NCI-H2171 treated with DMSO at 0.1 percent for 48 hours (cell line): ENCODE measurements at regions not wholly inside any gene's neighbourhood (a gene's known extent, or its start where the extent isn't known, plus 50 kb on each side); places are given as distances from the start of the nearest gene placed in this dataset.

Experiments used
- DNase-seq: peaks from one replicate; lab custom pipeline; 2025; lab: John Stamatoyannopoulos, UW

DNA sequence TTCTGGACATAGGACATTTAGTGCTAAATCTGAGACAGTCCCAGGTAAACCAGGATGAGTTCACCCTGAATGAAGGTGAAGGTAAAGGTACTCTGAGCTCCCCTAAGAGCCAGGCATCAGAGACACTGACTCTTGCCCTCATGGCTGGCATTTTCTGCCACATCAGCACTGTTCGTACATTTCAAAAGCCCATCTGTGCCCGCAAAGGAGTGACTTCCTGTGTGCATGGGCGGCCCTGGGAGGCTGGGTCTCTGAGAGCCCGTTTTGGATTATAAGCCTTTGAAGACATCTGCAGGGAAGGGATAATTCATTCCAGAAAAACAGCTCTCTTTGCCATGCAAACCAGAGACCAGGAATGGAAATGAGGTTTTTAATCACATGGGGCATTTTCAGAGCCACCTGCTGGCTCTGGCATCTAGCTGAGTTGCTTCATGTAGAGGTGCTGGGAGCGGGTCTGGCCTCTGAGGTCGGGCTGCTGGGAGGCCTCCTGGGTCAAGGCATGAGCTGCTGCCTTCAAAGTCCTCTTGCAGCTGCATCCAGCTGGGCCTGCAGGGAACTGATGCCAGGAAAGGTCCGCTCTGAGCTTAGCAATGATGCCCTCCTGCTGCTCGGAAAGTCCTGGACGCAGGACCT is 348.3 kb downstream of the DHX35 start:
- no peak for DNase-seq

DNA sequence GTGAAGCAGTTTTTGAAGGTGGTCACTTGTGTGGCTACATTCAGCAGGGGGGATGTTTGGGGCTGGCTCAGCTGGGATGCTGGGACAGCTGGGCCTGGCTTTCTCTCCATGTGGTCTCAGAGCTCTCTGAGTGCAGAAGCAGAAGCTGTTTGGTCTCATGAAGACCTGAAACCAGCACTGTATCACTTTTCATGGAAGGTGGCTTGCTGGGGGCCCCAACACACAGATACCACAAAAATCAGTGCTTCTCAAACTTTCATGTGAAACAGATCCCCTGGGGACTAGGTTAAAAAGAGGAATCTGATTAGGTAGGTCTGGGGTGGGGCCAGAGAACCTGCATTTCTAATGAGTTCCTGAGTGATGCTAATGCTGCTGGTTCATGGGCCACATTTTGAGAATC is 347.3 kb downstream of the DHX35 start:
- no peak for DNase-seq

DNA sequence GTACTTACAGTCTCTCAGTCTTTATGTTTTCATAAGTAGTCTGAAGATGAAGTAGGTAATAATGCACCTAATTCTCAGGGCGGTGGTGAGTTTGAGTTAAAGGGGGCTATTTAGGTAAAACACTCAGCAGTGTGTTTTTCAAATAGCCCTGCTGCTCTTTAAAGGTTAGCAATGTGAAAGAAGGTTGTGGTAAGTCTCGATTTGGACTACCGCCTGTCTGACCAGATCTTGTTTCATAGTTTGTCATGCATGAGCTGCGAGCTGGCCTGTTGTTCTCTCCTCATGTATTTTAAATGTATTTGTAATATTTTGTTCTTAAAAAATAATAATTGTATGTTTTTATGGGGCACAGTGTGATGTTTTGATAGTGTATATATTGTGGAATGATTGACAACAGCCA is 340.2 kb downstream of the DHX35 start:
- no peak for DNase-seq

DNA sequence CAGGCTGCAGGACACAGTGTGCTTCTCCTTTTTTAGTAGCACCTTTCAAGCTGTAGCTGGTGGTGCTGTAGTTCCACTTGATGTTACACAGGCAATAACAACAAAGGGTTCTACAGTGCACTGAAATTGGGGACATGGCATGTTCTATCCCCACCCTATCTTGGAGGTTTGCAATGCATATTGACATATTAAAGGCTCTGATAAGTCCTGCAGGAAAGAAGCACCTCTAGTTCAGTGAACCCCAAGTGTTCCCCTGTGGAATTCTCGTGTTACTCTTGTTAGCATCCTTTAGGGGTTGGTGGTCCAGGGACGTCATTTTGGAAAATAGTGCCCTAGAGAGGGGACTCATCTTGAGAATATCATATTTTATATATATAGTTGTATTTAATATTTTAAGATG is 337.6 kb downstream of the DHX35 start:
- no peak for DNase-seq

DNA sequence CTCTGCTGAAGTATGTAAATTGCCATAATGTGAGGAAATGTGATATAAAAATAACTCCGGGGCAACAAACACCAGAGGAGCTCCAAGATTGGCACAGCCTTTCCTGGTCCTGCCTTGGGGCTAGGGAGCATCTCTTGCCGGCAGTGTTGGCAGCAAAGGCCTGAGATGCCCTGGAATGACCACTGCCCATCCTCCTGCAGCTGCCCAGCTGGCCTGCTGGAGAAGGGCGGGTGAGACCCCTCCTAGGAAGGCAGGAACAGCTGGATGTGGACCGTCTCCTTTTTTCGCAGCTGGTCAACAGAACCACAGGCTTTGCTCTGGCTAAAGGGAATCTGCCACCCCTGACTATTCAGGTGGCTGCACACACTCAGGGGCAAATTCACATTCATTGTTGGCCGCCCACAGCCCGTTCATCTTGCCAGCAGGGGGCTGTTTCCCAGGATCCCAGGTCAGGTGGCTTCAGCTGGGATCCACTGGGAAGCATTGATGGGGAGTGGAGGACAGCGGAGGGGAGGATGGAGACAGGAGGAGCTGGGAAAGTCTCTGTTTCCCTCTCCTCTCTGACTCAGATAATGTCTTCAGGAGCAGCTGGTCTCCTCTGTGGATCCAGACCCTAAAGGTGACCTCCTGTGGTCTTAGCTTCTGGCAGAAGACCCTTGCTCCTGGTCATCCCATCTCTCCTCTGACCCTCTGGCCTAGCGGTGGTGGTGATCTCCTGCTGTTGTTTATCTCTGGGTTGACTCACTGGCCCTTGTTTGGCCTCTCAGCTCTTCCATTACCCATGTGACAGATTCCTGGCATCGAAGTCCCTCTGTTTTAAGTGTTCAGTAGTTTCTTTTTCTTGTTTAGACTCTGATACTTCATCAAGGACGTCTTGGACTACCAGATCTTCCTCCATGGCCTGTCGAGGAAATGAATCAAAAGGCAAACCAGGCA is 336.7 kb downstream of the DHX35 start:
- no peak for DNase-seq

DNA sequence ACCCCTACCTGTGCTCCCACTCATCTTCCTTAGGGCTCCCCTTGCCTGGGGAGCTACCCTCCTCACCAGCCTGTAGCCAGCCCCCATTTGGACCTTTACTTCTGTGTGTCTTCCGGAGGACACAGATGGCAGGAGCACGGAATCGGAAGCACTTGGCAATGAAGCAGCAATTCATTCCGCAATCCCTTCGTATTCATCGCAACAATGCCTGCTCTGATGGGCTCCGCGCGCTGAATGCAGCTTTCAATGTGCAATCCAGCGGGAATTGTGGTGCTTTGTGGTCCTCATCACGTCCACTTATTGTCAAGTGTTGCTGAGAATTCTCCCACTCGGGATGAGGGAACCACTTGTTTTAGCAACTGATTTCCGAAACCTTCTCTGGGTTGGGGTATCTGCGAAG is 336.0 kb downstream of the DHX35 start:
- no peak for DNase-seq

DNA sequence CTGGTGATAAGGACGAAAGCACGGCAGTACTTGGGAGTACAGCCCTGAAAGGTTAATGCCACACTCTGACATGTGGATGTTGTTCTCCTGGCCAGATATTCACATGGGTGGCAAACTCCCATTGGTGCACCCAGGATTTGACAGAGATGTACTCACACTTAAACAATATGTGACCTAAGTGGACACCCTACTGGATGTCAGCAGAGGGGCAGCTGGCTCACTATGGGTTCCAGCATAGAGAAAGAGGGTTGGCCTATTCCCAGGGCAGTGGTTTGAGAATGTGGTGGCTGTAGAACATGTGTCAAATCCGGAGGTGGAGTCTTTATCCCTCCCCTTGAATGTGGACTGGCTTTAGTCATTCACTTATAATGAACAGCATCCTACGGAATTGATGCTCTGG is 333.2 kb downstream of the DHX35 start:
- DNase-seq: no peak

DNA sequence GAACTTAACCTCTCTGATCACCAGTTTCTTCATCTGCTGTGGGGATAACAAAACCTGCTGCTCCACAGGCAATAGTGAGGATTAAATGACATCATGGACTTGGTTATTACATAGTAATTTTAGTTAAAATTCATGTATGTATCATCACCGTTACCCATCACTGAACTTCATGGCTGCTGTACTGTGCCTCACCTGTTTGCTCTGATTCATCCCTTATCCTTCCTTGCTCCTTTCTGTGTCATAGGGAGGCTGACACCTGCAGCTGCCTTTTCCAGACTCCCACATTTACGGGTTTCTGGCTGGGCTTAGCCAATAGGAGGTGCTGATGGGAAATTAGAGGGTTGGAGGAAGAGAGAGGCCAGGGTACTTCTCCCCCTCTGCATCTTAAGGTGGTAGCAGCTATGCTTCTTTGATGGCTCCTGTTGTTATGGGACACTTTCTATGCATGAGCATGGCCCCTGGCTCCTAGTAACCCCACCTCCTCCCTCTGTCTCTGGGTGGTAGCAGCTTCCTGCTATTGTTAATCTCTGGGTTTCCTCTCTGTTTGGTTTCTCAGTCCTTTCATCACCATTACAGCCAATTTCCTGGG is 332.1 kb downstream of the DHX35 start:
- no peak for DNase-seq

DNA sequence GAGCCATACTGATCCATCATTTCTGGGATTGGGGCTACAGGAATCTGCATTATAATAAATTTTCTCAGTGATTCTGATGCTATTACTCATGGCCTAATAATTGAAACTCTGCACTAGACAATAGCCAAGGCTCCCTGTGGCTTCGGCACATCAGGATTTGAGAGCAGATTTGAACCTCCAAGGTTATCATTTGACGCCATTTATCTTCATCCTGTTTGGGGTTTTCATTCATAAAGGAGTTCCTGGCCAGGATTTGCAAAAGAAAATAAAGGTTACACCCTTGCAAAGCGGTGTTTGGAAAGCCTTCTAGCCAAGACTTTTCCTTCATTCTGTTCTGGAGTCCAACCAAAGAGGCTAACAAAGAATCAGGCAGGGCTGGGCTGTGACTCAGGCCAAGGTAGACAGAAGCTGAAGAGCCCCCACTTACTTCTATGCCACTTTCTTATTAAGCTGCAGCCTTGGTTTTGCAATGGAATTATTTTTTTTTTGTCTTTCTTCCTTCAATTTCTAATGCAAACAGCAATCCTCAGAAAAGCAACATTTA is 330.1 kb downstream of the DHX35 start:
- DNase-seq: no peak

DNA sequence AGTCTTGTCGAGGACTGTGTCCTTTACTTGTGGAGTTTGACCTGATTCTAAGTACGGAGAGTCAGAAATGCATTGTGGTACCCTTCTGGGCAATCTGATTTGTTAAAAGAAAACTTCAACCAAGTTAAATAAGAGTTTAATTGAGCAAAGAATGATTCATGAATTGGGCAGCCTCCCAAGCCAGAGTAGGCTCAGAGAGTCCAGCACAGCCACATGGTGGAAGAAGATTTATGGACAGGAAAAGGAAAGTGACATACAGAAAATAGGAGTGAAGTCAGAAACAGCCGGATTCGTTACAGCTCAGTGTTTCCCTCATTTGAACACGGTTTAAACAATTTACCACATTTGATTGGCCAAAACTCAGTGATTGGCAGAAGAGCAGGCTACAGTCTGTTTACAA is 329.2 kb downstream of the DHX35 start:
- no peak for DNase-seq

DNA sequence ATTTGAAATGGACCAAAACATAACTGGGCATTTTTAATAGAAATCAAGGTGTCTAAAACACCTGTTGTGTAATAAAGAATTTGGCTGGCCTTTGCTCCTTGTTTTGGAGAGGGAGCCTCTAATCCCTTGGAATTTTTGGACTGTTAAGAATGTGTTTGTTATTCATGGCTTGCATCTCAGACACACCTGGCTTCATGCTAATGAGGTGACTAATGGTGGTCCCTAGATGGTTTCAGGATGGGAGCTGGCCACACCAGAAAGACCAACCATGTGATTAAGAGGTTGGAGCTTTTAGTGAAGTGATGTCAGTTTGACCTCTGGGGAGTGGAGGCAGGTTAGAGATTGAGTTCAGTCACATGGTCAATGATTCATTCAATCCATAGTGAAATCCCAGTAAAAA is 328.4 kb downstream of the DHX35 start:
- no peak for DNase-seq

DNA sequence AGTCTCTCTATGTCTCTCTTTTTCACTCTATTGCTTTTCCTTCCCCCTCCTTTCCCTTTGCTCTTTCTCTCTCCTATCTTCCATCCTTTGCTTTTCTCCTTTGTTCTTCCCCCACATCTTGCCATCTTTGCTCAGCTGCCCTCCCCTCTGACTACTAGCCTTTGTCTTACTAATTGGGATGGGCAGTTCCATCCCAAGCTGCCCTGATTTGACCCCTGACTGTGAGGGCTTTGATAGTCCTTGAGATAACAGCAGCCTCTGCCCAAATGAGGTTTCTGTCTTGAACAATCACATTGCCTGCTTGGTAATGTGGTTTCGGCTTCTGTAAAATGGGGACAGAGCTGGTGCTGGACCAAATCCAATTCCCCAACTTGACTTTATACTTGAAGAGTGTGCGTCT is 327.7 kb downstream of the DHX35 start:
- DNase-seq: no peak

DNA sequence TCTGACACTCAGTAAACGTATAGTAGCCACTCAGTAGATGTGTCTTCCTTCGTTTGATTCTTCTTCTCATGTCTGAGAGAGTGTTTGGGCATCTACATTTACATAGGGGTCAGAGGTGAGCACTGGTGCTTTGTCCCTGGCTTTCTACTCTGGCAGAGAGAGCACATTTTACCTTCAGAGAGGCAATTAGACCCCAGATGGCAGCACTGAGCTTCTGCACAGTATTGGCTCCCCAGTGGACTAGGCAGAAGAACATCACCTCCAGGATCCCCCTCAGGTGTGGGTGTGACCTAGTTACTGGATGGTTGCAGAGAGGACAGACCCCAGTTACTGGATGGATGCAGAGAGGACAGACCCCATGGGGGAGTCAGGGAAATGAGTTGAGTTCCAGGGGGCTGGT is 327.2 kb downstream of the DHX35 start:
- DNase-seq: peak; percentile 18

DNA sequence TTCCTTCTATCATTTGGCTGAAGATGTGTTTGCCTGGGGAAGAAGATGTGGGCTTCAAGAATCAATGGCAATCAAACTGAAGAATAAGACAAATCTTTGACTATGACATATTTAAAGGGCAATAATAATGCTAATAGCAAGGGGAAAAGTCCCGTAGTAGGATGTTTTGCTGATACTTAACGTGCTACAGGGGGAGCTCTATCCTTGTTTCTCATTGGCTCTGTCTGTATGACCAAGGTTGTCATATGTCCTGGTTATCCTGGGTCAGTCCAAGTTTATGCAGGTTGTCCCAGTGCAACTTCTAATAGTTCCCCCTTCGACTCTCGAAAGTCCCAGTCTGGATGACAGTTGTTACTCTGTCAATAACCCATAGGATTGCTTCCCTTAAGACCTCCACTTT is 321.3 kb downstream of the DHX35 start:
- no peak for DNase-seq

DNA sequence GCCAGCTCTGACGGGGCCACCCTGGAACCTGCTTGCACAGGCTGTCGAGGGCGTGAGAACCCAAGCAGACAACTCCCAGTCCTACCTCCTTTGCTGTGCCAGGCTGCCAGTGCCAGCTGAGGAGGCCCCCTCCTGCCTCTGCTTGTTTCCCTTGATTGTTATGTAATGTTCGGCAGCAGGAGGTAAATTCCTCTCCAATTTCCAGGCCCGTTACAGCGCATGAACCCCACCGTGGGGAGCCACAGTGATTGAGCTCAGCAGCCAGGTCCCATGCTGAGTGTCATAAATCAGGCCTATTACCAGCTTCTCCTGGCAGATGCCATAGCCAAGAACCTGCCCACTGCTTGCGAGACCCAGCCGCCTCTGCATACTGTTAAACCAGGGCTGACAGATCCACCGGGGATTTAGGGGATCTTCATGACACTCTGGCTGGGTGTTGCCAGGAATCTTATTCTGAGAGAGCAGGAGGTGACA is 320.5 kb downstream of the DHX35 start:
- DNase-seq: peak; percentile 31

DNA sequence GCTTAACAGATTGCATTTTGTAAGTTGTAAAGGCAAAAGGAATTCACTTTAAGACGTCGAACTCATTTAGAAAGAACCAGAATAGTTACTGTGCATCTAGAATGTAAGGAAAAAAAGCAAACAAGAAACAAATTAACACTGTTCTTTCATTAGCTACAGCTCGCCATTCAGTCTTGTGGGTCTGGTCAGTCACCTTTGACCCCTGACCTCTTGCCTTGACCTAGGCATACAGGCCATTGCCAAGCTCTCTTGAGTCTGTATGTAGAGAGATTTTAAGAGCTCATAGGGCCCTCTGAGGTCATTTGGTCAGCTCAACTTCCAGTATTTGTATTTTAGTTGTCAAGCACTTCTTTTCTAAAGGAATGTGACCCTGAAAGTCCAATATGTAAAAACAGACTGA is 318.7 kb downstream of the DHX35 start:
- no peak for DNase-seq

DNA sequence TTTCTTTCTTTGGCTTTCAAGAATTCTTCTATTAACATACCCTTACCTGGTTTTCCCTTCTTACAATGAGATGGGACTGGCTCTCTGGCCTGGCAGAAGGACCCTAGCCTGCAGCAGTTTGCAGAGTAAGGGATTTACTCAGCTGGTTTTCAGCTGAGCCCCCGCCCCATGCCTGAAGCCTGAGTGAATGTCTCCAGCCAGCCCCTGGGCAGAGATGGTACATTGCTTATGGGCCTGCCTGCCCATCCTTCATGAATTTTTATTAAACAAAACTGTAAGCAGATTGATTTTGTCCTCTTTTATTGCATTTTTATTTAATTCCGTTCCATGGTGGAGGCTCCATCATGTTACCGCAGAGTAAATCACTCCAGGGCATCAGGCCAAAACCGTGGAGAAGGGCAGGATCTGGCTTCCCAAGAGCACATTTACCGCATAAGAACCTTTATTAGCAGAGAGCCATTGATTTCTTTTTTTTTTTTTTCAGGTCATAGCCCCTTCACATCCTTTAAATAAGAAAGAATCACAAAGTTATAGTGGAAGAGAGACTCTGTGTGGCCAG is 316.2 kb downstream of the DHX35 start:
- DNase-seq: no peak

DNA sequence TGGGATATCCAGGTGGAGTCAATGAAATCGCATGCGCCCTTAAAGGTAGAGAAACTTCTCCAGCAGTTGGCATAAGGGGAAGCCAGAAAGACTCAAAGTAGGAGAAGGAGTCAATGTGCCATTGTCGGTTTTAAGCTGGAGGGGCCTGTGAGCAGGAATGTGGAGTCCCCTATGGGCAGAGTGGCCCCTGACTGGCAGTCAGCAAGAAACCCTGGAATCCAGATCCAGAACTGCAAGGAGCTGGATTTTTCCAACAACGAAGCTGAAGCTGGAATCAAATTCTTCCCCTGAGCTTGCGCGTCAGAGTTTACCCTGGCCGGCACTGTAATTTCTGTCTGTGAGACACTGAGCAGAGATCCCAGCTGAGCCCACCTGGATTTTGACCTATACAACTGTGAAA is 315.0 kb downstream of the DHX35 start:
- no peak for DNase-seq

DNA sequence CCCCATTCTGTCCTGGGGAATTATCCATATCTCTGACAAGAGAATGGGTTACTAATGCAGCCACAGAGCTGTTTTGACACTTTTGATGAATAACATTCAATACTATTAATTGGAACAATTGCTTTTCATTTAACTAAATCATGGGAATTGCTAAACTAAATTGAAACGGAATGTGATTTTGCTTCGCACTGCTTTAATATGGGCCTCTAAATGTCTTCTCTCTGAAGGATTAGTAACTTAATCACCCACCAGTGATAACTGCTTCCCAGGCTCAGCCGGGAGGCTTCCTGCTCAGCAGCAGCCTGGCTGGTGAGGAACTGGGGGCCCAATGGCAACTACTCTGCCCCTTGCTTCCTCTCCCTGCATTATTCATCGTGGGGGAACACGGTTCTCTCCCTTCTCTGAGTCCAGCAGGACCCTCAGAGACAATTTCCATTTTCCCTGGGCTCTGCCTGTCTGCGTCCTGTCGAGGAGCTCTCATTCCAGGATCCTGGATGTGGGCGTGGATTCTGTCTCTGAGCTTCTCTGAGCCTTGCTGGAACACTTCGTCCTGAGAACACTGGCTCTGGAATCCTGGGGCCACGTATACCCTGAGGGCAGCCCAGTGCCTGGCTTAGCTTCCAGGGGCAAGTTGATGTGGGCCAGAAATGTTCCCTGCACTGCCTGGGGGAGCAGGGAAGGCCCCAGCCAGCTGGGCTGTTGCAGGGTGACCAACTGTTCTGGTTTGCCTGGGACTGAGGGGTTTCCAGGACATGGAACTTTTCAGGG is 308.9 kb downstream of the DHX35 start:
- no peak for DNase-seq

DNA sequence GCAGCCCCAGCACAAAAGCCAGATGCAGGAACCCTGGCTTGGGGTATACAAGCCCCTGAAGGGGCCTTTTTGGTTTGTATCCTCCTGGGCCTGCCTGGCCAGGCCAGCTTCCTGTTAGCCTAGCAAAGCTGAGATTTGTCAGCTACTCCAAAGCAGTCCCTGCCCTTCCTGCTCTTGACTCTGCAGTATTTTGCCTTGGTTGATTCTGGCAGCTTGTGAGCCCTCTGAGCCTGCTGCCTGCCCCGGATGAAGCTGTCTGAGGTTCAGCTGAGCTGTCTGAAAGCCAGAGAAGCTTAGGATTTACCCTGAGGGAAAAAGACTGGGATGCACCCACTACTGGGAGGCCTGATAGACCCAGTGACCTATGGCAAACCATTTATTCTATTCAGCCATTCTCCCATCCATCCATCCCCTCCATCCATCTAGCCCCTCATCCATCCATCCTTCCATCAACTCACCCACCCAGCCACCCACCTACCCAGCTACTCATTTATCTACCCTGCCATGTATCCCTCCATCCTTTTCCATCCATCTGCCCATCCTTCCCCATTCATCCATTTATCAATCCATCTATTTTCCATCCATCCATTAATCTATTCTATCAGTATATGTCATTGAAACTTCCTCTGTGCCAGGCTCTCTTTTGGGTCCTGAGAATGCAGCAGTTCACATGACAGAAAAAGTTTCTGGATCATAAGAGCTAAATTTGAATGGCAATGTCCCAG is 307.5 kb downstream of the DHX35 start:
- DNase-seq: no peak

DNA sequence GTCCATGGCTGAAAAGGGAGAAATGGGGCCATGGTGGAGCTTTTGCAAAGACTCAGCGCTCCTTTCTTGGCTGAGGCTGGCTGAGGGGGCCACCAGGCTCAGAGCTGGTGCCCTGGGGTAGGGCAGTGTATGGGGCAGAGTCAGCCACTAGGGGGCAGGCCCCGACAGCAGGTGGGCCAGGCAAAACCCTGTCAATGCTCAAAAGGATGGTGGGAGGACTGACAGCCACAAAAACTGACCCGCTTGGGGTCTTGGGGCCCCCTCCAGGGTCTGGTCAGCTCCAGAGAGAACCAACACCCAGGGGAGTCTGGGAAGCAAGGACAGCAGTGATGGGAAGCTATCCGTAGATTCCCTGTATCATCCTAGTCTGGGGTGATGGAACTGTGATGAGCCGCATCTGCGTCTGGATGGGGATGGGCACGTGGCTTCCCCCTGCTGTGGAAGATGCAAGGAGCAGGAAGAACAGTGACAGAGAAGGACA is 306.9 kb downstream of the DHX35 start:
- peak; percentile 26 for DNase-seq
